Mammary epithelial cell (primary cell): ENCODE measurements at regions not wholly inside any gene's neighbourhood (a gene's known extent, or its start where the extent isn't known, plus 50 kb on each side); places are given as distances from the start of the nearest gene placed in this dataset.
"Not testable (repeated sequence)": the region's sequence is repeated elsewhere in the genome, so short reads cannot be mapped to it uniquely, and the experiment has no call there.

Experiments
- CTCF ChIP-seq, 2 donors: IDR thresholded peaks in 1 of 2; conservative IDR thresholded peaks in 1 of 2; 2 replicates each; pipeline ENCODE4 v1.5.1; 2011 to 2012; ENCODE audit warnings: inconsistent platforms in 2 of 2, low read length in 2 of 2, mild to moderate bottlenecking in 2 of 2, control low read depth in 1 of 2, low read depth in 1 of 2; ENCODE audit not compliant: insufficient read depth in 1 of 2; ENCODE audit errors: extremely low read depth in 1 of 2
- EZH2 ChIP-seq: IDR thresholded peaks from 2 replicates; pipeline ENCODE4 v1.6.1; 2012; ENCODE audit warnings: low read length, inconsistent platforms, borderline replicate concordance

GRCh38 chr9:41652800-41653199 is 463.7 kb upstream of the ZNG1F start:
- not testable (repeated sequence) for TF ChIP-seq CTCF (conservative IDR thresholded peaks at IDR 0.05 in 1 of 2, IDR thresholded peaks at IDR 0.05 in 1 of 2; ENCODE audit: extremely low read depth in 1 of 2, insufficient read depth in 1 of 2, low read depth in 1 of 2, low read length in 2 of 2); EZH2
